ENCODE measurements at regions not wholly inside any gene's neighbourhood (a gene's known extent, or its start where the extent isn't known, plus 50 kb on each side); places are given as distances from the start of the nearest gene placed in this dataset.
A peak's percentile ranks its signal among the peaks of the same experiment; 100 is the strongest.
"Not testable (repeated sequence)": the region's sequence is repeated elsewhere in the genome, so short reads cannot be mapped to it uniquely, and the experiment has no call there.

DNA sequence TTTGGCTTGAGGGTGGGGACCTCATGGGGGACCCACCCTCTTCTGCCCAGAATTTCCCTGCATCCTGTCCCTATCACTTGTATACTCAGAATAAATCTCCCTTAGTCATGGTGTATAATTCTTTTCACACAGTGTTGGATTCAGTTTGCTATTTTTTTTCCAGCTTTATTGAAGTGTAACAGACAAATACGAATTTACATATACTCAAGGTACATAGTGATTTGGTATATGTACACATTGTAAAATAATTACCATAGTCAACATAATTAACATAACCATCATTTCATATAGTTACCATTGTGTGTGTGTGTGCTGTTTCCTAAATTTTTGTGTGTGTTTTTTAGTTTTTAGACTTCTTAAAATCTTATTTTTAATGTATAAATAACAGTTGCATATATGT, 269.9 kb downstream of the CNTNAP3 start:
- DNase-seq; intact Hi-C loops (cut with DNase I): not testable (repeated sequence)

DNA sequence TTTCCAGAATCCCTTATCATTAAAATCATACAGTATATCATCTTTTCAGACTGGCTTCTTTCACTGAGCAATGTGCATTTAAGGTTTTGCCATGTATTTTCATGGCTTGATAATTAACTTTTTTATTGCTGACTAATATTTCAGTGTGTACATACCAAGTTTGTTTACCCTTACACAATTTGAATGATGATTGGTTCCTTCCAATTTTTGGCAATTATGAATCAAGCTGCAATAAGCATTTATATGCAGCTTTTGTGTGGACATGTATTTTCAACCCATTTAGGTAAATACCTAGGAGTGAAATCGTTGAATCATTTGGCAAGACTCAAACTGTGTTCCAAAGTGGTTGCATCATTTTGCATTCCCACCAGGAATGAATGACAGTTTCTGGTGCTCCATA, 272.8 kb downstream of the CNTNAP3 start:
- DNase-seq; intact Hi-C loops (cut with DNase I): not testable (repeated sequence)

DNA sequence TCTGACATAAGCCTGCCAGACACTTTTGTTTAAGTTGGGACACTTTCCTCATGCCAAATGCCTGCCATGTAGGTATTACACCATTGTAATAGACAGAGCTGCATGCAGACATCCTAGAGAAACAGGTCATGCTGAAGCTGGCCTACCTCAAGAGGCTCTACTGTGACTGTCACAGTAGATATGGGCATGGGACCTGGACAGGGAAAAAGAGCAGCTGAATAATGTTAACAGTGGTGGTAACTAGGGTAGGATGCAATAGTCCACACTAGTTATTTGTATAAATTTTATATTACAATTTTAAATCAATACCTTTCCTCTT, 273.2 kb downstream of the CNTNAP3 start:
- intact Hi-C loops (cut with DNase I); DNase-seq: not testable (repeated sequence)

DNA sequence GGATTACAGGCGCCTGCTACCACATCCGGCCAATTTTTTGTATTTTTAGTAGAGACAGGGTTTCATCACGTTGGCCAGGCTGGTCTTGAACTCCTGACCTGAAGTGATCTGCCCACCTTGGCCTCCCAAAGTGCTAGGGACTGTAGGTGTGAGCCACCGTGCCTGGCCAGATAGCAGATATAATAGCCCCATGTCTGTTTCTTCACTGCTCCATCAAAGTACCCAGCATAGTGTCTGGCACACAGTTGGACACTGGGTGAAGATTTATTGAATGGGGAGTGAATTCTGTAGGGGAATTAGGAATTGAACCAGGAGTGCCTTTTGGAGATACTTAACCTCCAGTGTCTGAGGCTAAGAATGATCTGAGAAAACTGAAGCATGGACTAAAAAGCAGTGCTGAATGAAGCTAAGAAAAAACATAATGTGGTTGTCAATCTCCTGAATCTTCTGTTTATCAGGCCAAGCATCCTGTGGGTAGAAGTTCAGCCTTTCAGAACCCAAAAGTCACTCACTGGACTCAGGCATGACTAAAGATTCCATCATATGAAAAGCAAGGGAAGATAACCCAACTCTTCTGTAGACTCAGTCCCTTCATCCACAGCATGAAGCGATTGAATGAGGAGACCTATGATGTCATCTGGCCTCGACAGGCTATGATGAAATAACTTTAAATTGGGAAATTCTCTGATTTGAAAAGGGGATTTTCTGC, 273.7 kb downstream of the CNTNAP3 start:
- DNase-seq; intact Hi-C loops (cut with DNase I): not testable (repeated sequence)

DNA sequence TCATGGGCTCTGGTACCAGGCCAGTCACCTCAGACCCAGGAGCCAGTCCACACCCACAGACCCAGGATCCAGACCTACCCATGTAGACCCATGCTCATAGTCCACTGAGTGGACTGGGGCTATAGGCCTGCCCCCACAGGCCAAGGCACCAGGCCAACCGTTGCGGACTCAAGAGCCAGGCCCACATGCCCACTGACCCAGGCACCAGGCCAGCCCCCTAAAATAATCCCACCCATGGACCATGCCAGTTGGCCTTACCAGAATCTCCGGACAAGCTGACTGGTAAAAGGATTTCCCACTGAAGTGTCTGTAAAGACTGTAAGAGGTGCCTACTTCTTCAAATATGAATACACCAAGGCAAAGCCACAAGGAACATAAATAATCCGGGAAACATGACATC, 278.2 kb downstream of the CNTNAP3 start:
- intact Hi-C loops (cut with DNase I); DNase-seq: not testable (repeated sequence)

DNA sequence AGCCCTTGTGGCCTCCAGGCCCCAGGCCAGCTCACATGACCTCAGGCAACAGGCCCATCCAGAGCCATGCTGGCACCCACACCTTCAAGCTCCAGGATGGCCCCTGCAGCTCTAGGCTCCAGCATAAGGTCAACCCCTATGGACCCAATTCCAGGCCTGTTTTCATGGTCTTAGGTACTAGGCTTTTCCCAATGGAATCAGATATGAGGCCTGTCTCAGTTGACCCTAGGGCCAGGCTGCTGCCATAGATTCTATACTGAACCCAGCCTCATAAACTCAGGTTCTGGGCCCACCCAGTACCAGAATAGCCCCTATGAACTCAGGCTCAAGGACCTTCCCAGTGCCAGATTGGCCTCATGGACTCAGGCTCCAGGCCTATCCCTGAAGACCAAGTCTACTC, 278.6 kb downstream of the CNTNAP3 start:
- DNase-seq; intact Hi-C loops (cut with DNase I): not testable (repeated sequence)

DNA sequence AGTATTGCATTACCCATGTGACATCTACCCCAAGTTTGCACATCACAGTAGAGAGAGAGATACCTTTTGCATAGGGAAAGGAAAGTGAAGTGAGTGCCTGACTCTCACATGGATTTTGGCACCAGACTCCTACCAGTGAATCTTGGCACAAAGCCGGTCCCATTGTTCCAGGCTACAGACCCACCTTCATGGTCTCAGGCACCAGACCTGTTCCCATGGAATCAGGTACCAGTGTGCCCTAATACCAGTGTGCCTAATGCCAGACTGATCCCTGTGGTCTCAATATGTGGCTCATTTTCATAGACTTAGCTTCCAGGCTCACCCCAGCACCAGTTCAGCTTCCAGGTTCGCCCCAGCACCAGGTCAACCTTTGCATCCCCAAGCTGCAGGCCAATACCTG, 279.1 kb downstream of the CNTNAP3 start:
- intact Hi-C loops (cut with DNase I); DNase-seq: not testable (repeated sequence)

DNA sequence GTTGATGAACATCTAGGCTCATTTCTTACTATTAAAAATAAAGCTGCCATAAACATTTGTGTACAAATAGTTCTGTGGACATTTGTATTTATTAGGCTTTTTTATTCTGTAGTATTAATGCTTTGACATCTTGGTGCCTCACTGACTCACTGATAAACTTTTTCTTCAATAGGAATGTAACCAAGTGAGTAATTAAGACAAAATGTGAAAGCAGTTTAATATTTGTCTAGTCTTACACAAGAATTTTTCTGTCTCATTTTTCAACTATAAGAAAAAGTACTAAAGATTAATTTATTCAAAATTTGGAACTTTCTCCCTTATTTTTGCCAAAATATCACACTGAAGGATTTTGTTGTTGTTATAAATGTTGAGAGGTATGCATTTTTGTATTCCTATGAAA, 282.2 kb downstream of the CNTNAP3 start:
- intact Hi-C loops (cut with DNase I) = not testable (repeated sequence)

DNA sequence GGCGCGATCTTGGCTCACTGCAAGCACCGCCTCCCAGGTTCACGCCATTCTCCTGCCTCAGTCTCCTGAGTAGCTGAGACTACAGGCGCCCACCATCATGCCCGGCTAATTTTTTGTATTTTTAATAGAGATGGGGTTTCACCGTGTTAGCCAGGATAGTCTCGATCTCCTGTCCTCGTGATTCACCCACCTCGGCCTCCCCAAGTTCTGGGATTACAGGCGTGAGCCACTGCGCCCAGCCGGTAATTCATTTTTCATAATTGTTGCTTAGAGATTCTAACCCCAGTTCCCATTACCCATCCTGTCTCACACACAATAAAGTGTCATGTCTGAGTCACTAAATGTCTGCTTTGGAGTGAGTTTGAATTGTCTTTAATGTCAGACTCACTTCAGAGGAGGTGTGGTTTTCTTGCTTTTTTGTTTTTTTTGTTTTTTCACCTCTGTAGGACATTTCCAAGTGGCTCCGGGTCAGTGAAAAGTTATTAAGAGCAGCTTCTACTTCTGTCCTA, 281.2 kb upstream of the FAM240B start:
- DNase-seq; intact Hi-C loops (cut with DNase I): not testable (repeated sequence)

More for the DNA sequence above, 282.2 kb downstream of the CNTNAP3 start:
- not testable (repeated sequence) for DNase-seq

DNA sequence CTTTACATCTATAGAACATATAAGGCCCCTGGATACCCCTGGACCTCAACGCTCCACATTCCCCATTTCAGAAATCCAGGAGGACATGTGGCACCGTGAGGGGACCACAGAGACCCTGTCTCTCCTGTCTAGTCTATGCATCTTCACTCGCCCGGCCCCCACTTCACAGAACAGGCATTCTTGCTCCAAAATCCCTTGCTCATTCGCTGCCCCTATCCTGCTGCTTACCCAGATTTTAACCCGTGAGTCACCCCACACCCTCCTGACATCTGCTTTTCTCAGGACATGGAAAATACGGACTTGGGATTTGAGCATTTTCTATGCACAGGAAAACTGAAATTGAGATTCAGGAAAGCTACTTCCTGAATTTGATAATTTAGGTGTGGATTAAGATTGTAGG, 279.3 kb upstream of the FAM240B start:
- intact Hi-C loops (cut with DNase I); DNase-seq: not testable (repeated sequence)

DNA sequence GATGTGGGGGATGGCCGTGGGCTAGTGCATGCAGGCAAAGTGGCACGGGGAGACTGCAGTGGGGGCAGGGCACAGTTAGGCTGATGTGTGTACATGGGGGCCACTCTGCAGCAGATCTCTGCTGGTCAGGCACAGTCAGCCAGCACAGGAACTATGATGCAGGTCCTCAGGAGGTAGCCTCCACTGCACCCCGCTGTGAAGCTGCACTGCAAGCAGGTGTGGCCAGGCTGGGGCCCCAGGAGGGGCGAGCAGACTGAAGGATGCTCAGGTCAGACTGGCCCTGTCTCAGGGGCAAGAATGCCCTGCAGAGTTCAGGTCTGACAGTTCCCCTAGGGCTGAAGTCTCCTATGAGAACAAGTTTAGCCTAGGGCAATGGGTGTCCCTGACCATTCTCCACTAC, 273.8 kb upstream of the FAM240B start:
- intact Hi-C loops (cut with DNase I) = not testable (repeated sequence)
- peak in 2 of 10 donors; percentile 81 to 84 for DNase-seq

DNA sequence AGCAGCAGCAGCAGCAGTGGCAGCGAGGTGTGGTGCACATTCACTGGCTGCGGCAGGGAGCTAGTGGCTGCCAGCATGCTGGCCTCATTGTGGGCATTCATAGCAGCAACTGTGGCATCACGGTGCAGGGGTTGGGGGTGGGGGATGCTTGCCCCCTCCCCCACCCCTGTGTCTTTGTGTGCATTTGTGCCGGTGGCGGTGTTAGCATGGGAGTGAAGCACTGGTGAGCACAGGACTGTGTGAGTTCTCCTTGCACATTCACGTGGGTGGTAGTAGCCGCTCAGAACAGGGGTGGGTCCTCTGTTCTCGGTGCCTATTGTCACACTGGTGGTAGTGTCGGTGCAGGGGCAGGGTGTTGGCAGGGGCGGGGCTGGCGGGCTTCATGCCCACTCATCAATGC, 273.2 kb upstream of the FAM240B start:
- intact Hi-C loops (cut with DNase I) = not testable (repeated sequence)
- peak in 2 of 10 donors; percentile 78 to 83 for DNase-seq

DNA sequence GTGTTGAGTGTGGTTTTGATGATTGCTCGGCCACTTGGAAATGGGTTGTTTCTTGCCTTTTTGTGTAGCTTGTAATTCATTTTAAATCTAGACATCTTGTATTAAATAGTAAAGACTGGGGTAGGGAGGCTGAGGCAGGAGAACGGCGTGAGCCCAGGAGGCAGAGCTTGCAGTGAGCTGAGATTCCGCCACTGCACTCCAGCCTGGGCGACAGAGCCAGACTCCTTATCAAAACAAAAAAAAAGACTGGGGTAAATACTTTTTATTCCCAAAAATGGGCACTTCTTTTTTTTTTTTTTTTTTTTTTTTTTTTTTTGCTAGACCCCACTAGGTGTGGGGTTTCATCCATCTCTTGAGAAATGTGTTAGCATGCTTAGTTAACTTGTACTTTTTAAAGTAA, 258.8 kb upstream of the FAM240B start:
- peak in 1 of 10 donors; percentile 54 for DNase-seq
- intact Hi-C loops (cut with DNase I) = not testable (repeated sequence)

- intact Hi-C loops (cut with DNase I); DNase-seq: not testable (repeated sequence)
These were observed 249.5 kb upstream of the FAM240B start for GRCh38 chr9:38969480-38969879.

DNA sequence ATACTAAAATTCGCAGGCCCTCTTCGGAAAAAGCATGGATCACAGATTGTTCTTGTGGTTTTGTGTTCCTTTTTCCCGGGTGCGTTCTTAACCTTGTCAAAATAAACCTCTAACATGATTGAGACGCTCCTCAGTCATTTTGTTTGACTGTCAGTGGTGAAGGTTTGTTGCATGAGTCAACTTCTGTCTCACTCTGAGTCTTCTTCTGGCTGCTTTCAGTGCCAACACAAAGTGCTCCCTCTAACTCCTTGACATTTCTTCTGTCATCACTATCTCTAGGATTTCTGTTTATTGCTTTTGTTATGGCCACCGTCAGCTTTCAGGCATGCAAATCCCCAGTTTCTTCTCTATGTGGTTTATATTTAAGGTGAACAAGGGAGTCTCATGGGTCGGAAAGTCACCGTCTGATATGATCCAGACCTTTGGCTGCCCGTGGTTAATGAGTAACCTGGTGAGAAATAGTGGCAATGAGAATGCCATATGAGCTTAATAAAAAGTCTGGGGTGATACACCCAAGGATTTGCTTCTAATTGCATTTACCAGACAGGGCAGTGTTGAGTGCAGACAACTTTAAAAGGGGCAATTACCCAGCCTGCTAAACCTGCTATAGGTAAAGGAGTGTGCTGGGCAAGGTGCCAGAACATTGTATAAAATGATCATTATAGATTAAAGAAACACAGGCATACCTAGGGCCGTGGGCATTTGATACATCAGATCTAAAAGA, 248.9 kb upstream of the FAM240B start:
- DNase-seq; intact Hi-C loops (cut with DNase I): not testable (repeated sequence)

DNA sequence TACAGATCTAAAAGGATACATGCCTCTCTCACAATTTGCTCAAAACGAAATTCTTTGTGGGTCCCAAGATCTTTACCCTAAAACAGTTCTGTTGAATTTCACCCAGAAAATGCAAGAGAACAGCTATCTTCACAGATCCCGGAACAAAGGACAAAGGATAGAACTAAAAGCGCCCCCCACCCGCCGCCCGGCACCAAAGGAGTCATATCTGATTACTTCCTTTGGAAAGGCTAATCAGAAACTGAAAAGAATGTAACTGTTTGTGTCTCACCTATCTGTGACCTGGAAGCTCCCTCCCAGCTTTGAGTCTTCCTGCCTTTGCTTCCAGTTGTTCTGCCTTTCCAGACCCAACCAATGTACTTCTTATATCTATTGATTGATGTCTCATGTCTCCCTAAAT, 247.9 kb upstream of the FAM240B start:
- intact Hi-C loops (cut with DNase I); DNase-seq: not testable (repeated sequence)

DNA sequence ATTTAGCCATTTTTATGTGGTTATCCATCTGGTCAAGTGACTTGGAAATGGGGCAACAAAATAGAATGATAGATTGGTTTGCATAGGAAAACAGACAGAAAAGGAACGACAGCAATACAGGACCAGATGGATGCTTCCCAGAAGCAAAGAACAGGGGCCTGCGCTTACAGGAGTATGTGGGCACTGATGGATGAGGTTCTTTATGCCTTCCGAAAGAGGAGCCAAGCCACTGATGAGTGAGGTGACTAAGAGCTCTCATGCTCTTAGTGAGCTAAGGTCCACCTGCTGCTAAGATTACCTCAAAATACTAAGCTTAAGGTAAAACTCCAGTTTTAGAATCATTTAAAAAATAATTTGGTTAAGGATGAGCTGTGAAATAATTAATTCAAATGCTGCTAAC, 247.4 kb upstream of the FAM240B start:
- DNase-seq; intact Hi-C loops (cut with DNase I): not testable (repeated sequence)

DNA sequence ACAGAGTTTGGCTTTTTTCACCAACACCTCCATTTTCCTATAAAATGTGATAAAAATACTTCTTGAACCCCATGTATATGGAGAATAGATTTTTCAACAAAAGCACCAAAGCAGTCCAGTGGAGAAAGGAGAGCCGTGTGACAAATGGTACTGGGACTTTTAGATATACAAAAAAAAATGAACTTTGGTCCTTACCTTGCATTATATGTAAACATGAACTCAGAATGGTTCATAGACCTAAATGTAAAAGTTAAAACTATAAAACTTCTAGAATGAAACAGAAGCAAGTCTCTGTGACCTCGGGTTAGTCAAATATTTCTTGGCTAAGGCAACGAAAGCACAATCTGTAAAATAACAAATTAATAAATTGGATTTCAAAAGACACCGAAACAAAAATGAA, 239.9 kb upstream of the FAM240B start:
- intact Hi-C loops (cut with DNase I); DNase-seq: not testable (repeated sequence)

GRCh38 chr9:38955837-38956236, 235.9 kb upstream of the FAM240B start:
- intact Hi-C loops (cut with DNase I) = not testable (repeated sequence)
- peak in 2 of 10 donors; percentile 40 to 54 for DNase-seq

GRCh38 chr9:38952715-38953341, 232.9 kb upstream of the FAM240B start:
- DNase-seq; intact Hi-C loops (cut with DNase I): not testable (repeated sequence)

GRCh38 chr9:38945929-38946570, 226.1 kb upstream of the FAM240B start:
- intact Hi-C loops (cut with DNase I); DNase-seq: not testable (repeated sequence)

All from posterior cingulate gyrus (tissue), 11 donors.